NB4 (cell line): ENCODE measurements at regions not wholly inside any gene's neighbourhood (a gene's known extent, or its start where the extent isn't known, plus 50 kb on each side); places are given as distances from the start of the nearest gene placed in this dataset.
A peak's percentile ranks its signal among the peaks of the same experiment; 100 is the strongest.
"Not testable (repeated sequence)": the region's sequence is repeated elsewhere in the genome, so short reads cannot be mapped to it uniquely, and the experiment has no call there.

Source experiments
- DNase-seq: peaks from one replicate; pipeline ENCODE4 v3.0.0; 2010; ENCODE audit warnings: low read depth
- H3K4me3 ChIP-seq: one replicate; pipeline ENCODE4 v1.5.1; 2011; ENCODE audit warnings: mild to moderate bottlenecking, low read depth, low read length, moderate library complexity
- CTCF ChIP-seq: IDR thresholded peaks from one replicate; pipeline ENCODE4 v1.5.1; 2012; ENCODE audit warnings: low read depth, low read length
- MYC ChIP-seq: IDR thresholded peaks from 2 replicates; pipeline ENCODE4 v1.6.1; 2011; ENCODE audit warnings: low read depth, low read length
- POLR2A ChIP-seq: IDR thresholded peaks from 2 replicates; pipeline ENCODE4 v1.6.1; 2011; ENCODE audit warnings: mild to moderate bottlenecking; ENCODE audit not compliant: insufficient read length; ENCODE audit errors: extremely low read depth
- TF ChIP-seq, protein P1 (sequence below): IDR thresholded peaks from 2 replicates; pipeline ENCODE4 v1.6.1; 2011; ENCODE audit warnings: low read depth, low read length

- no peak for DNase-seq
- no peak for TF ChIP-seq MYC
- no peak for TF ChIP-seq POLR2A
- TF ChIP-seq, protein P1, sequence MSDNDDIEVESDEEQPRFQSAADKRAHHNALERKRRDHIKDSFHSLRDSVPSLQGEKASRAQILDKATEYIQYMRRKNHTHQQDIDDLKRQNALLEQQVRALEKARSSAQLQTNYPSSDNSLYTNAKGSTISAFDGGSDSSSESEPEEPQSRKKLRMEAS: no peak
- no peak for TF ChIP-seq CTCF
- H3K4me3 ChIP-seq: no peak overlapping the region
These were observed 128.7 kb downstream of the PPIAL4G start for GRCh38 chr1:148354284-148354912.

GRCh38 chr1:148353461-148354283 is 129.4 kb downstream of the PPIAL4G start:
- no peak overlapping the region for H3K4me3 ChIP-seq
- TF ChIP-seq, protein P1: no peak
- TF ChIP-seq MYC: no peak
- TF ChIP-seq POLR2A: no peak
- TF ChIP-seq CTCF: no peak
- no peak for DNase-seq

GRCh38 chr1:148352470-148353053 is 130.5 kb downstream of the PPIAL4G start:
- peak; percentile 55 for DNase-seq
- no peak overlapping the region for H3K4me3 ChIP-seq
- TF ChIP-seq POLR2A (no peak), CTCF (no peak), MYC (no peak)
- TF ChIP-seq, protein P1: no peak

DNA sequence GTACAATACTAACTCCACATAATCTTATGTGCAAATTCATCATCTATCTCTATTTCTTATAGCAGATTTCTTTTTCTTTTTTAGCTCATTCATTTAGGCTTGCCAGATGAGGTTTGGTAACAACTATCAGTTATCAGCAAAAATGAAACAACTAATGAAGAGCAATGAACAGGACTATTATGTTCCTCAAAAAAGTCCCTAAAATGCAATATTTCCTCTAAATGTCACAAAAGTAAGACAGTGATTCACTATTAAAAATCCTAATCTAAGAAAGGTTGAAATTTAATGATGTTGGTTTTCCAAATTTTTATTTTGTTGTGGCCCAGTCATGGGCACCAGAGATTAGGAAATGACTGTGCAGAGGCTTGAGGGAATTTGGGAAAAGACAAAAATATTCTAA is 135.3 kb downstream of the PPIAL4G start:
- DNase-seq: no peak
- H3K4me3 ChIP-seq: no peak overlapping the region
- TF ChIP-seq POLR2A (no peak), MYC (no peak), CTCF (no peak)
- TF ChIP-seq, protein P1: no peak

GRCh38 chr1:148345659-148346151 is 137.4 kb downstream of the PPIAL4G start:
- H3K4me3 ChIP-seq: not testable (repeated sequence)
- peak; percentile 59 for TF ChIP-seq CTCF
- peak; percentile 47 for DNase-seq

GRCh38 chr1:148344651-148345050 is 138.5 kb downstream of the PPIAL4G start:
- not testable (repeated sequence) for DNase-seq, H3K4me3 ChIP-seq

- not testable (repeated sequence) for DNase-seq, H3K4me3 ChIP-seq
These were observed 141.4 kb downstream of the PPIAL4G start for GRCh38 chr1:148341729-148342128.

DNA sequence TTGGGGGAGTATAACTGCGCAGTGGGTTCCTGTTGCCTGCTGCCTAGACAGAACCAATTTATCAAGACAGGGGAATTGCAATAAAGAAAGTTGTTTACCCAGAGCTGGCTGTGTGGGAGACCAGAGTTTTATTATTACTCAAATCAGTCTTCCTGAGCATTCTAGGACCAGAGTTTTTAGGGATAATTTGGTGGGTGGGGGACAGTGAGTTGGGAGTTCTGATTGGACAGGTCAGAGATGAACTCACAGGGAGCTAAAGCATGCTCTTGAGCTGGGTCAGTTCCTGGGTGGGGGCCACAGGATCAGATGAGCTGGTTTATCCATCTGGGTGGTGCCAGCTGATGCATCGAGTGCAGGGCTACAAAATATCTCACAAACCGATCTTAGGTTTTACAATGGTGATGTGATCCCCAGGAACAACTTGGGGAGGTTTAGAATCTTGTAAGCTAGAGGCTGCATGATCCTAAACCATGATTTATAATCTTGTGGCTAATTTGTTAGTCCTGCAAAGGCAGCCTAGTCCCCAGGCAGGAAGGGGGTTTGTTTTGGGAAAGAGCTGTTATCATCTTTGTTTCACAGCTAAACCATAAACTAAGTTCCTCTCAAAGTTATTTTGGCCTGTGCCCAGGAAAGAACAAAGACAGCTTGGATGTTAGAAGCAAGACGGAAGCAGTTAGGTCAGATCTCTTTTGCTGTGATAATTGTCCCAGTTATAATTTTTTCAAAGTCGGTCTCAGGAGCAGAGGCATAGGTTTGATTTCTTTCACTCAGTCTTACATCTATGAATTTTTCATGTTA is 146.8 kb downstream of the PPIAL4G start:
- not testable (repeated sequence) for H3K4me3 ChIP-seq, DNase-seq
